ENCODE measurements at regions not wholly inside any gene's neighbourhood (a gene's known extent, or its start where the extent isn't known, plus 50 kb on each side); places are given as distances from the start of the nearest gene placed in this dataset.

GRCh38 chr5:126046318-126046717 is 376.9 kb upstream of the GRAMD2B start:
- TF ChIP-seq EGR1 (IDR thresholded peaks at IDR 0.05; ENCODE audit: low read depth in 2 of 2), result no peak
- no peak for TF ChIP-seq CTCF (IDR thresholded peaks at IDR 0.05; ENCODE audit: low read depth, low read length, missing input control)
- TF ChIP-seq REST (IDR thresholded peaks at IDR 0.05), result no peak
- TF ChIP-seq ATF3 (IDR thresholded peaks at IDR 0.05), result no peak
- TF ChIP-seq GABPA (IDR thresholded peaks at IDR 0.05 in 1 of 2, conservative IDR thresholded peaks at IDR 0.05 in 1 of 2), result no peak
- TF ChIP-seq TAF1 (conservative IDR thresholded peaks at IDR 0.05), result no peak
- no peak for TF ChIP-seq ZBTB33 (IDR thresholded peaks at IDR 0.05)
- TF ChIP-seq YY1 (IDR thresholded peaks at IDR 0.05), result no peak
- TF ChIP-seq MAX (IDR thresholded peaks at IDR 0.05), result no peak
- no peak for TF ChIP-seq JUND (IDR thresholded peaks at IDR 0.05)
- no peak for TF ChIP-seq FOXA1 (IDR thresholded peaks at IDR 0.05)
- no peak for TF ChIP-seq HNF4A (conservative IDR thresholded peaks at IDR 0.05)
- TF ChIP-seq RAD21 (IDR thresholded peaks at IDR 0.05), result no peak

All from liver (tissue), 3 donors.